Ascending aorta (tissue), 2 donors: ENCODE measurements at regions not wholly inside any gene's neighbourhood (a gene's known extent, or its start where the extent isn't known, plus 50 kb on each side); places are given as distances from the start of the nearest gene placed in this dataset.

Experiments used
- DNase-seq, 2 donors: peaks; one replicate each; pipeline ENCODE4 v3.0.0-alpha.2; 2019; ENCODE audit warnings: low spot score in 2 of 2
- H3K27ac ChIP-seq, 2 donors: fragments of 200-600 bp; sonication (generic); one replicate each; pipeline ENCODE4 v1.5.1; 2016 to 2017; ENCODE audit warnings: mild to moderate bottlenecking in 1 of 2
- H3K27me3 ChIP-seq: fragments of 200-600 bp; sonication (generic); one replicate; pipeline ENCODE4 v1.5.1; 2017
- H3K36me3 ChIP-seq, 2 donors: fragments of 200-600 bp; sonication (generic); one replicate each; pipeline ENCODE4 v1.5.1; 2016
- H3K4me1 ChIP-seq, 2 donors: fragments of 200-600 bp; sonication (generic); one replicate each; pipeline ENCODE4 v1.5.1; 2016 to 2017; ENCODE audit warnings: mild to moderate bottlenecking in 1 of 2
- H3K4me3 ChIP-seq, 2 donors: fragments of 200-600 bp; sonication (generic); one replicate each; pipeline ENCODE4 v1.5.1; 2016 to 2017; ENCODE audit warnings: mild to moderate bottlenecking in 1 of 2
- H3K9me3 ChIP-seq, 2 donors: fragments of 200-600 bp; sonication (generic); one replicate each; pipeline ENCODE4 v1.5.1; 2016
- CTCF ChIP-seq, 3 experiments: fragments of 200-600 bp in 2 of 3; fragments of 450-650 bp in 1 of 3; sonication (generic) in 2 of 3; IDR thresholded peaks; one replicate each; pipeline ENCODE4 v1.5.1; 2016 to 2019; ENCODE audit warnings: antibody characterized with exemption in 3 of 3, mild to moderate bottlenecking in 1 of 3, moderate library complexity in 1 of 3
- intact Hi-C: fragments of 100-400 bp; cut with DNase I; formaldehyde crosslinking; loops from one replicate; pipeline ENCODE4 v1.15.1; 2023

- no peak overlapping the region for H3K27ac ChIP-seq
- H3K36me3 ChIP-seq = no peaks in the 10 kb centered on the region
- DNase-seq = no peak
- H3K4me3 ChIP-seq = no peak overlapping the region
- H3K27me3 ChIP-seq = no peaks in the 10 kb centered on the region
- intact Hi-C loops = no loop called here
- H3K9me3 ChIP-seq = no peaks in the 10 kb centered on the region
- H3K4me1 ChIP-seq = peaks cover 4% of the 10 kb centered on the region in 2 donors
- no peak for TF ChIP-seq CTCF (IDR thresholded peaks at IDR 0.05)
These were observed 99.7 kb downstream of the RIPK4 start for GRCh38 chr21:41667136-41667535.

GRCh38 chr21:41666641-41667081 is 100.2 kb downstream of the RIPK4 start:
- Histone ChIP-seq H3K9me3 (no peaks in the 10 kb centered on the region), H3K27ac (peak overlapping the region in 1 of 2 donors; percentile 50), H3K4me3 (no peak overlapping the region), H3K4me1 (peaks cover 4% of the 10 kb centered on the region in 2 donors), H3K36me3 (no peaks in the 10 kb centered on the region), H3K27me3 (no peaks in the 10 kb centered on the region)
- no peak for TF ChIP-seq CTCF (IDR thresholded peaks at IDR 0.05)
- DNase-seq = no peak
- intact Hi-C loops = no loop called here

DNA sequence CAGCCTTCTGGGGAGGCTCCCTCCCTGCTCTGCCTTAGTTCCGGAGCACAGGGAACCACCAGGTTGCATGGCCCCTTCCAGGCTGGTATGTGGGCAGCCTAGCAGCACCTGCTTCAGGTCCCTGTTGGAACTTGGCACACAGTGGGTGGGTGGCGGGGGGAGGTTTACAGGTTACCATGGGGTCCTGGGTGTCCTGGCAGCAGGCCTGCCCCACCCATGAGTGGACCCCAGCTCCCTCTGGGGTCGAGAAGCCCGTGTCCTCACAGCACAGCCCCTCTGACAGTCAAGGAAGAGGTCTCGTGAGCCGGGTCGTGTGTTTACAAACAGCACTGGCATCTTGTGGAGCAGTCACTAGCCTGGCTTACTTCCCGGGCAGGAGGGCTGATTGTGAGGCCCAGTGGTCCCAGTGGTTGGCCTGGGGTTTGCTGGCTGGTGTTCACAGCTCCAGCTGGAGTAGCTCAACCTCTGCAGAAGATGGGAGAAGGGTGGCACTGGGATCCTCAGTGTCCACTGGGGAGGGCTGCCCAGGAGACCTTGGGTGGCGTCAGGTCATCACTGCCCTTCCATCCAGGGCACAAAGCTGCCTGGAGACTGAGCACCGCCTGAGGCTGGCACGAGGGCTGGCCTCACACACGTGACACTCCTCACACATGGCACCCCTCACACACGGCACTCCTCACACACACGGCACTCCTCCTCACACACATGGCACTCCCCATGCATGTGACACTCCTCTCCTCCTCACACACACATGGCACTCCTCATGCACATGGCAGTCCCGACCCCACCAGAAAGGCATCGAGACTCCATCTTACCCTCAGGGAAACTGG is 100.9 kb downstream of the RIPK4 start:
- H3K4me3 ChIP-seq = no peak overlapping the region
- intact Hi-C loops = no loop called here
- peak overlapping the region in 1 of 2 donors; percentile 50 for H3K27ac ChIP-seq
- no peaks in the 10 kb centered on the region for H3K9me3 ChIP-seq
- no peaks in the 10 kb centered on the region for H3K27me3 ChIP-seq
- no peak for TF ChIP-seq CTCF (IDR thresholded peaks at IDR 0.05)
- no peak for DNase-seq
- H3K36me3 ChIP-seq = no peaks in the 10 kb centered on the region
- peaks cover 4 to 6% of the 10 kb centered on the region in 2 donors for H3K4me1 ChIP-seq

- TF ChIP-seq CTCF (IDR thresholded peaks at IDR 0.05) = no peak
- H3K27me3 ChIP-seq = no peaks in the 10 kb centered on the region
- no peaks in the 10 kb centered on the region for H3K36me3 ChIP-seq
- peak in 1 of 2 donors; percentile 81 for DNase-seq
- H3K4me1 ChIP-seq = peaks cover 4 to 12% of the 10 kb centered on the region in 2 donors
- peak overlapping the region; percentile 37 to 50 for H3K27ac ChIP-seq
- H3K4me3 ChIP-seq = no peak overlapping the region
- intact Hi-C loops = loop anchor here (5.0 kb wide), 1 partner anchor 62 kb away; no protein-coding TSS in a partner anchor
- no peaks in the 10 kb centered on the region for H3K9me3 ChIP-seq
These were observed 101.7 kb downstream of the RIPK4 start for GRCh38 chr21:41664881-41665765.

GRCh38 chr21:41663805-41664788 is 102.8 kb downstream of the RIPK4 start:
- TF ChIP-seq CTCF (IDR thresholded peaks at IDR 0.05) = no peak
- H3K27me3 ChIP-seq = no peaks in the 10 kb centered on the region
- no peak overlapping the region for H3K4me3 ChIP-seq
- H3K4me1 ChIP-seq = peaks cover 4 to 18% of the 10 kb centered on the region in 2 donors
- H3K9me3 ChIP-seq = no peaks in the 10 kb centered on the region
- intact Hi-C loops = loop anchor here (2.0 to 5.0 kb wide), 2 partner anchors 63 to 103 kb away; partner anchors contain the start of gene RIPK4
- no peak for DNase-seq
- peak overlapping the region; percentile 37 to 50 for H3K27ac ChIP-seq
- no peaks in the 10 kb centered on the region for H3K36me3 ChIP-seq
